ENCODE measurements at regions not wholly inside any gene's neighbourhood (a gene's known extent, or its start where the extent isn't known, plus 50 kb on each side); places are given as distances from the start of the nearest gene placed in this dataset.

DNA sequence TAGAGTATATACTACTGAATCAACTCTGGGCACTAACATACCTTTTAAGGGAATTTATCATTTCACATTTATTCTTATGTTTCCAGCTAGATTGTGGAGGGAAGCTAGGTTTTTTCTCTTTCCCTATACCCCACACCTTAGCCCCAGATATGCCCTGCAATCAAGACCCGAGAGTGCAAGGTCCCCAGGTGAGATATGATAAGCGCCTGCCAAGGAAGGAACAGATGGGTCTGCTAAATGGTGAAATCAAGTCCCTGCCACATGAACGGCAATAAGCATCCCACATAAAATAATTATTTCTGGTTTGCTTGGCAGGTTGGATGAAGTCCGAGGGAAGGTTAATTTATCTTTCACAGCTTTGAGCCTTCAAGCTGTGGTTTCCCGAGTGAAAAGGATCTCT lies 195.5 kb downstream of the TOX3 start:
- TF ChIP-seq, protein P1, sequence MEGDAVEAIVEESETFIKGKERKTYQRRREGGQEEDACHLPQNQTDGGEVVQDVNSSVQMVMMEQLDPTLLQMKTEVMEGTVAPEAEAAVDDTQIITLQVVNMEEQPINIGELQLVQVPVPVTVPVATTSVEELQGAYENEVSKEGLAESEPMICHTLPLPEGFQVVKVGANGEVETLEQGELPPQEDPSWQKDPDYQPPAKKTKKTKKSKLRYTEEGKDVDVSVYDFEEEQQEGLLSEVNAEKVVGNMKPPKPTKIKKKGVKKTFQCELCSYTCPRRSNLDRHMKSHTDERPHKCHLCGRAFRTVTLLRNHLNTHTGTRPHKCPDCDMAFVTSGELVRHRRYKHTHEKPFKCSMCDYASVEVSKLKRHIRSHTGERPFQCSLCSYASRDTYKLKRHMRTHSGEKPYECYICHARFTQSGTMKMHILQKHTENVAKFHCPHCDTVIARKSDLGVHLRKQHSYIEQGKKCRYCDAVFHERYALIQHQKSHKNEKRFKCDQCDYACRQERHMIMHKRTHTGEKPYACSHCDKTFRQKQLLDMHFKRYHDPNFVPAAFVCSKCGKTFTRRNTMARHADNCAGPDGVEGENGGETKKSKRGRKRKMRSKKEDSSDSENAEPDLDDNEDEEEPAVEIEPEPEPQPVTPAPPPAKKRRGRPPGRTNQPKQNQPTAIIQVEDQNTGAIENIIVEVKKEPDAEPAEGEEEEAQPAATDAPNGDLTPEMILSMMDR (IDR thresholded peaks at IDR 0.05) = no peak
- no peak for TF ChIP-seq POLR2A (IDR thresholded peaks at IDR 0.05)
